EH (cell line): ENCODE measurements at regions not wholly inside any gene's neighbourhood (a gene's known extent, or its start where the extent isn't known, plus 50 kb on each side); places are given as distances from the start of the nearest gene placed in this dataset.

Source experiments
- DNase-seq: peaks from one replicate; pipeline ENCODE4 v3.0.0-alpha.2; 2015; ENCODE audit warnings: low read depth

DNA sequence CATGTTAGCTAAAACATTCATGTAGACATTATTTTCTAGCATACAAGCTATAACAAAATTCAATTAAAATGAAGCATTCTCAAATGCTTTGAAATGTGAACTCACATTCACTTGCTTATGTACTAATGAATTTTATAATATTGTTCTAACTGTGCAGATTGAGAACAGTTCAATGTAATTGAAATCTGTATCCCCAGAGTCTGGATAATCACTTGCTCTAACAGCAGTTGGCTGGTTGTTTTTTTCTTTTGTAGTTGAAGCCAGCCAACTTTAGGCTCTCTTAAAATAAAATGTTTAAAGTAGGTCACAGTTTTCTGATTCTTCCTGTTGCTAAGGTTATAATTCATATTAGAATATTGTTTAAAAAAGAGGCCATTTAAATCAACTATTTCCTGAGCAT, 438.9 kb downstream of the NAF1 start:
- DNase-seq = no peak

GRCh38 chr4:162727232-162727631, 439.5 kb downstream of the NAF1 start:
- no peak for DNase-seq

DNA sequence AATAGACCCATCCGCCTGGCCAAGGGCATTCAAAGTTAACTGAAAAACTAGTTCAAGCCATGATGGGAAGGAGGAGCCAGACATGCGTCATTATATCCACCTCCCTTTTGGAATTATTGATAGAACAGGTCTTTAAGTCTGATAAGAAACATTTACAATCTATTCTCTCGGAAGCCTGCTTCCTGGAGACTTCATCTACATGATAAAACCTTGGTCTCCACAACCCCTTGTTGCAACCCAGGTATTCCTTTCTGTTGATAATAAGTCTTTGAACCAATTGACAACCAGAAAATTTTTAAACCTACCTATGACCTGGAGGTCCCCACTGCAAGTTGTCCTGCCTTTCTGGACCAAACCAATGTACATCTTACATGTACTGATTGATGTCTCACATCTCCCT, 451.3 kb downstream of the NAF1 start:
- no peak for DNase-seq

GRCh38 chr4:162707962-162708361, 458.7 kb downstream of the NAF1 start:
- no peak for DNase-seq

- DNase-seq = no peak
Observed at GRCh38 chr4:162706632-162707031, 460.1 kb downstream of the NAF1 start.

- no peak for DNase-seq
Observed at GRCh38 chr4:162706051-162706450, 460.6 kb downstream of the NAF1 start.

DNA sequence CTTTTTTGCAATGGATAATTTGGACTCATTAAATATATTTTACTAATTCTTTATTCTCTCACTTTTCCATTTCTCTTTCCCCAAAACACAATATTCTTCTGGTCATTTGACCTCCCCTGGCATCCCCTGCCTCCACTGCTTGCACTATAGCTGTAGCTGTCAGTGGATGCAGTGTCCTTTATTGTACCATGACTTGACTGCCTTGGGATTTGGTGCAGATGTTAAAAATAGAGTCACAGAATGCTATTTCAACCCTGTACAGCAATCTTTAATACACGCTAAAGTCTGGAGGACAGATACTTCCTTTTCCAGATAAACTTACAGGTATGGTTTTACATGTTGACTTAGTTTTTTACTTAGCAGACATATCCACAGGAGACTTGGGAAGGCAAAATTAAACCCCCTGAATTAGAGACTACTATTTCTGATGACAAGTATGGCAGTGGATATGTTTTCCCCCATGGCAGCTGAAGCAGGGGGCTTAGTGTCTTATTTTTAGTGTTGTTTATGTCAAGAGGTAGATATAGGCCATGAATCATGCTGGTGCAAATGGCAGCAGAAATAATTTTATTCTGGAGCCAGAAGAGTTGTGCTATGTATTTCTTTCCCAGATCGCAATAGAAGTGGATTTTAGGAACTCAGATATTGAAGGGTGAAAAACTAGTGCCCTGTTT, 461.4 kb downstream of the NAF1 start:
- no peak for DNase-seq

- DNase-seq = no peak
Observed at GRCh38 chr4:162700815-162701361, 465.8 kb downstream of the NAF1 start.

GRCh38 chr4:162700358-162700757, 466.3 kb downstream of the NAF1 start:
- no peak for DNase-seq

- DNase-seq = no peak
Observed at GRCh38 chr4:162699629-162700028, 467.1 kb downstream of the NAF1 start.

- no peak for DNase-seq
Observed at GRCh38 chr4:162685410-162685809, 481.3 kb downstream of the NAF1 start.

DNA sequence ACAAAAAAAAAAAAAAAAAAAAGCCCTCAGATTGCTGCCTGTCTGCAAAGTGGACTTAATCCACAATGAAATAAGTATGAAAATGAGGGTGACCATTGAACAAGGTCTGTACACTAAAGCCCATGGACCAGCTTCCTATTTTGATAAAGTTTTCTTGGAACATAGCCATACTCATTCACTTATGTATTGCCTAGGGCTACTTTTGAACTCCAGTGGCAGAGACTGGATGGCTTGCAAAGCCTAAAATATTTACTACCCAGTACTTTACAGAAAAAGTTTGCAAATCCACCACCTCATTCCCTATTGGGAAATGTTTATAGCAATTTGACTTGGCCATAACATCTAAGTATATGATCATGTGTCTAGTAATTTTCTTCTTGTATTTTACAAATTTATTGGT, 481.7 kb downstream of the NAF1 start:
- no peak for DNase-seq

DNA sequence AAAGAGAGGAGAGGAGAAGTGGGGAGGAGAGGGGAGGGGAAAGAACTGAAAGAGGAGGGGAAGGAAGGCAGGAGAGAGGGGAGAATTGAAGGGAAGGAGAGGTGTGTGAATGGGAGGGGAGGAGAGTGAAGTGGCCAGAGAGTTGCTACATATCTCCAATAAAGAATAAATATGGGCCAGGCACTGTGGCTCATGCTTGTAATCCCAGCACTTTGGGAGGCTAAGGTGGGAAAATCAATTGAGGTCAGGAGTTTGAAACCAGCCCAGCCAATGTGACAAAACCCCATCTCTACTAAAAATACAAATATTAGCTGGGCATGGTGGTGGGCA, 482.4 kb downstream of the NAF1 start:
- no peak for DNase-seq

- DNase-seq = no peak
Observed at GRCh38 chr4:162683659-162684370, 482.9 kb downstream of the NAF1 start.

GRCh38 chr4:162682651-162683050, 484.0 kb downstream of the NAF1 start:
- no peak for DNase-seq

- DNase-seq = no peak
Observed at GRCh38 chr4:162681212-162681611, 485.5 kb downstream of the NAF1 start.

- no peak for DNase-seq
Observed at GRCh38 chr4:162675661-162676060, 491.0 kb downstream of the NAF1 start.

- DNase-seq = no peak
Observed at GRCh38 chr4:162661913-162662312, 498.1 kb upstream of the FSTL5 start.

DNA sequence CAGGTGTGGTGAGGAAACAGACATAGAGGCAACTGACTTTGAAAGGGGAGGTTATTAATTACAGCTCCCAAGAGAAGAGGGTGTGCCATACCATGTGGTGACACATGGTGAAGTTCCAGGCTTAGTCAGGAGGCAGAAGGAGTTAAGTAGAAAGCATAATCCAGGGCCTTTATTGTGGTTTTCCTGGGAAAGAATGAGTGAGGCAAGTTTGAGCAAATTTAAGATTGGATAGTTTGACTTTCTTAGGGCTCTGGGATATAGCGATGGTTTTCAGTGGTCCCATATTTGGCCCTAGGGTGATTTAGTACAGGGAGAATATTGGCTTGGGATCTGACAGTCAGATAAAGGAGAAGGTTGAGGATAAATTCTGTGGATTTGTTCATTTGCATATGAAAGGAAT, 495.9 kb upstream of the FSTL5 start:
- no peak for DNase-seq

DNA sequence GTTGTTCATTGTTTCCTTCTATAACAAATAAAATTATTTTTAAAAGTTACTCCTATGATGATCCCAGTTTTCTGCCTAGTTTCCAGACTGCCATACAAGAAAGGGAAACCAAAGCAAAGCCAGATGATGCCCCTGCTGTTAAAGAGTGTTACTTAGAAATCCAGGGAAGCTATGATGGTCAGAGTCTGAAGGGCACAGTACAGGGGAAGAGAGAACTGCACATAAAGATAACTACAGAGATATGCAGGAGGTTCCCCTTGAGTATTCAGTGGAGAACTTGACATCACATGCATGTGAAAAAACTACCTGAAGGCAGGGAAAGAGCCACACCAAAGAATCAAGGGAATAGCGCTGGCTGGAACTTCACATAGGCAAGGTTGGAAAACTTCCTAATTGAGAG, 494.2 kb upstream of the FSTL5 start:
- DNase-seq = no peak

DNA sequence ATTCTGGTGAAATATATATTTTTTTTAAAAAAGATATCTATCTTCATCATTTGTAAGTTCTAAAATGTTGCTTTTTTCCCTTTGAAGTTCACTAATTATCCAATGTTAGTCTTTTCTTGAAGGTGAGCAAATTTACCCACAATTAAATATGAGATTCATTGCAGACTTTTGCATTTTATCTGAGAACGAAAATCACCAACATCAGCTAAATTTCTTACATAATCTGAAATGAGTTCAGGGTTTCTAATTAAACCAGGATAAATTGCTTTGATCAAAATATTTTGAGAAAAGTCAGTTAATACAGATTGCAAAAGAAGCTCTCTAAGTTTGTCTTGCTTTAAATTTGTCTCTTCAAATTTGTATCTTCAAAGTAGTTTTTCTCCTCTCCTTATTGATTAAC, 486.4 kb upstream of the FSTL5 start:
- DNase-seq = no peak

- no peak for DNase-seq
Observed at GRCh38 chr4:162645381-162645780, 481.6 kb upstream of the FSTL5 start.

DNA sequence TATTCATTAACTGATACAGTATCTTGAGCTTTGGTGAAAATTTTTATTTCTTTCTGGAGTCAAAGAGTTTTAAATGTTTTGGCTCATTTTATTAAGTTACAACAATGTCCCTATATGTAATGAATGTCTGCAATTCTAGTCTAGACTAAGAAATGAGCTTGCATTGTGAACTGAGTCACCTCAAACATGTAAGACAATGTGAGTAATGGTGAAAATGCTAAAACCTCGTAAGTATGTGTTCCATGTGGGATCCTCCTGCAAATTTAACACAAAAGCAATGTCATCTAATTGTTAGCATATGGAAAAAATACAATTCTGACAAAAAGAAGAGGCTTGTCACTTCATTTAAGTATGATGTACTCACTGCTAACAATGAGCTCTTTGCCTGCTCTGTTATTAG, 480.5 kb upstream of the FSTL5 start:
- DNase-seq = no peak

DNA sequence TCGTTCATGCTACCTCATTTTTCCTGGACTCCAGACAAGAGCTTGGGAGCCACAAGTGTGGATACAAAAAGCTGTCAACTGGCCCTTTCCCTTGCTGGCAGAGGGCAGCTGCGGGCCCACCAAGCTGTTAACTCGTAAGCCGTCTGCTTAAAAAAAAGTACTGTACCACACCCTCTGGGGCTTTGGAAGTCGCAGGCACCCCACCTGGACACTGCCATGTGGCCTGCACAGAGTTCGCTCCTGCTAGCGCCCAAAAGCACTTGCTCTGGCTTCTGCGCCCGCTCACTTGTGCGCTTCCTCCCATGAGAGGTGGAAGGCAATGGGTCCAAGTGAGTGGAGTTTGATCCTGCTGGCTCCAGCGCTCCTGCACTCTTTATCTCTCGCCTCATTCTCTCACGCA, 476.4 kb upstream of the FSTL5 start:
- no peak for DNase-seq
